GM12864 (cell line): ENCODE measurements at regions not wholly inside any gene's neighbourhood (a gene's known extent, or its start where the extent isn't known, plus 50 kb on each side); places are given as distances from the start of the nearest gene placed in this dataset.

Experiments used
- DNase-seq: peaks from one replicate; pipeline ENCODE4 v3.0.0-alpha.2; 2011; ENCODE audit warnings: low read depth
- H3K4me3 ChIP-seq: 2 replicates; pipeline ENCODE4 v1.5.1; 2011; ENCODE audit warnings: mild to moderate bottlenecking, low read depth, low read length, control low read depth
- TF ChIP-seq, protein P1 (sequence below): IDR thresholded peaks from 2 replicates; pipeline ENCODE4 v1.5.1; 2011; ENCODE audit warnings: low read depth, mild to moderate bottlenecking, moderate library complexity, low read length, control low read depth, inconsistent platforms; ENCODE audit errors: missing control alignments

DNA sequence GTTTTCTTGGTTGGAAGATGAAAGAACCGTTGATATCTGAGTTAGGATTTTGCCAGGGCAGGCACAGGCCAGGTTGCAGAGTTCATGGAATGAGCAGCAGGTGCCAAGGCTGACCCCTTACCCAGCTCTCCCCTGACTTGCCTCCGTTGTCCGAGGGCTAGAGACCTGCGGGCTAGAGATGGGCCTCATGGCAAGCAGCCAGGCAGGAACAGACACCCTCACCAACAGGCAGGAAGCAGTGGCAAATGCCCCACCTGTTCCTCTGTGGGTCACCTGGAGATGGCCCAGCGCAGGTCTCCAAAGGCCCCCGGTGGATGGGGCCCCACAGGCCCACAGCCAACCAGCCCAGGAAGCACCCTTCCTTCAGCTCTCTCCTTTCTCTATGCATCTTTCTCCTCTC, 186.7 kb upstream of the PMEPA1 start:
- TF ChIP-seq, protein P1, sequence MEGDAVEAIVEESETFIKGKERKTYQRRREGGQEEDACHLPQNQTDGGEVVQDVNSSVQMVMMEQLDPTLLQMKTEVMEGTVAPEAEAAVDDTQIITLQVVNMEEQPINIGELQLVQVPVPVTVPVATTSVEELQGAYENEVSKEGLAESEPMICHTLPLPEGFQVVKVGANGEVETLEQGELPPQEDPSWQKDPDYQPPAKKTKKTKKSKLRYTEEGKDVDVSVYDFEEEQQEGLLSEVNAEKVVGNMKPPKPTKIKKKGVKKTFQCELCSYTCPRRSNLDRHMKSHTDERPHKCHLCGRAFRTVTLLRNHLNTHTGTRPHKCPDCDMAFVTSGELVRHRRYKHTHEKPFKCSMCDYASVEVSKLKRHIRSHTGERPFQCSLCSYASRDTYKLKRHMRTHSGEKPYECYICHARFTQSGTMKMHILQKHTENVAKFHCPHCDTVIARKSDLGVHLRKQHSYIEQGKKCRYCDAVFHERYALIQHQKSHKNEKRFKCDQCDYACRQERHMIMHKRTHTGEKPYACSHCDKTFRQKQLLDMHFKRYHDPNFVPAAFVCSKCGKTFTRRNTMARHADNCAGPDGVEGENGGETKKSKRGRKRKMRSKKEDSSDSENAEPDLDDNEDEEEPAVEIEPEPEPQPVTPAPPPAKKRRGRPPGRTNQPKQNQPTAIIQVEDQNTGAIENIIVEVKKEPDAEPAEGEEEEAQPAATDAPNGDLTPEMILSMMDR = no peak
- DNase-seq = no peak
- no peak overlapping the region for H3K4me3 ChIP-seq

DNA sequence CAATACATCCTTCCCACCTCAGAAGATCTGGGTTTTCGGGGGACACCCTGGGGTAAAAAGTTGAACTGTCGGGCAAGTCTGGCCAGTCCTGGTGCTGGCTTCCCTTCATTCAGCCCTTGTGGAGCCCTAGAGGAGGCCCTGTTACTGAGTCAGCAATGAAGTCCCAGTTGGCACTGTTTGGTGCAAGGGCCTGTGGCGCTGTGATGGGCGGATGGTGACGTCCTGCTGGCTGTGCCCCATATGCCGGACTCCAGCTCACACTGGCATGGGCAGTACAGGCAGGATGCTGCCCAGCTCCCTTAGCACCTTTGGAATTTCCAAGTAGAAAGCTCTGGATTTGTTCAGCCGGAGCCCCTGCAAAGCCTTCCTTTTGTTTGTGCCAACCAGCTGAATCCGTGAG, 186.2 kb upstream of the PMEPA1 start:
- H3K4me3 ChIP-seq = no peak overlapping the region
- DNase-seq = no peak
- TF ChIP-seq, protein P1 = no peak

DNA sequence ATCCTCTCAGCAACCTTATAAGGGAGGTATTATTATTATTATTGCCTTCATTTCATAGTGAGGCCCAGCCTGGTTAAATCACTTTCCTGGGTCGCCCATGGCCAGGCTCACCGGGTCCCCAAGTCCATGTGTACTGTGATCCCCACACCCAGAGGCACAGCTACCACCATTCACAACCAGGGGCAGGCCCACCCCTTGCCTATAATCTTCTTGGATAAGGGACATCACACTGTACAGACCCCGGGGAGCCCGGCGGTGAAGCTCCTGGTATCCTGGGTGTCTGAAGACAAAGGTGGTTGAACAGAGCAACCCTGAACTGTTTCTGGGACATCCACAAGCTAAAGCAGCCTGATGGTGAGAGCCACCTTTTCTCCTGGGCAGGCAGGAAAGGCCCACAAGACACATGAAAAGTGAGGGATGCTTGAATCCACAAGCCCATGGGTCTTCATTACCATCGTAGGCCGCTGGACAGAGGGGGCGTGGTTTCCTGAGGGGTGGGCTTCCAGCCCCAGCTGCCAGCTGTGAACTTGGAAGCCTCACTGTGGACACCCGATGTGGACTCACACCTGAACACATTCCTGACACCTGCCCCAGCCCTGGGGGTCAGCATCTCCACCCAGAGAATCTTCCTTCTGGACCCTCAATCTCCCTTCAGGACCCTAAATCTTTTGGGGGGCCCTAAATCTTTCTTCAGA, 185.5 kb upstream of the PMEPA1 start:
- no peak overlapping the region for H3K4me3 ChIP-seq
- TF ChIP-seq, protein P1 = no peak
- no peak for DNase-seq

DNA sequence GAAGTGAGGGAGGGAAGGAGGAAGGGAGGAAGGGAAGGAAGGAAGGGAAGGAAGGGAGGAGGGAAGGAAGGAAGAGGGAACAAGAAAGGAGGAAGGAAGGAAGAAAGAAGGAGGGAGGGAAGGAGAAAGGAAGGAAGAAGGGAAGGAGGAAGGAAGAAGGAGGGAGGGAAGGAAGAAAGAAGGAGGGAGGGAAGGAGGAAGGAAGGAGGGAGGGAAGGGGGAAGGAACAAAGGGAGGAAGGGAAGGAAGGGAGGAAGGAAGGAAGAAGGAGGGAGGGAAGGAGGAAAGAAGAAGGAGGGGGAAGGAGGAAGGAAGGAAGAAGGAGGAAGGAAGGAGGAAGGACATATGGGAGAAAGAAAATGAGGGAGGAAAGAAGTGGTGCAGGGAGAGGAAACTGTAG, 184.7 kb upstream of the PMEPA1 start:
- TF ChIP-seq, protein P1 = no peak
- no peak for DNase-seq
- H3K4me3 ChIP-seq = no peak overlapping the region

DNA sequence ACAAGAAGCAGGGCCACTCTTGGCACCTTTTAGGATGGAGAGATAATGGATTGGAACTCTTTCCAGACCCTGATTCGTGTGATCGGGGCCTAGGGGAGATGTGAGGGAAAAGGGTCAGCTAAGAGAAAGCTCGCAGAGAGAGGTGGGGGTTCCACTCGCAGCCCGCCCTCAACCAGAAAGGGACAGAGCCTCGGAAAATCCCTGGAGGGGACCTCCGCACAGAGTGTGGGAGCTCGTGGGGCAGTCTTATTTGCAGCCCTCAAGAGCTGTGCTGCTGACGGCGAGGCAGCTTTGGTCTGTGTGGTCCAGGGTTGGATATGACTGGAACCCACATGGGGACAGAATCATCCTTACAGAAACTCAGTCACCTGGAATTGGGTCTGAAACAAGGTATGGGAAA, 184.3 kb upstream of the PMEPA1 start:
- TF ChIP-seq, protein P1 = no peak
- H3K4me3 ChIP-seq = no peak overlapping the region
- DNase-seq = no peak

DNA sequence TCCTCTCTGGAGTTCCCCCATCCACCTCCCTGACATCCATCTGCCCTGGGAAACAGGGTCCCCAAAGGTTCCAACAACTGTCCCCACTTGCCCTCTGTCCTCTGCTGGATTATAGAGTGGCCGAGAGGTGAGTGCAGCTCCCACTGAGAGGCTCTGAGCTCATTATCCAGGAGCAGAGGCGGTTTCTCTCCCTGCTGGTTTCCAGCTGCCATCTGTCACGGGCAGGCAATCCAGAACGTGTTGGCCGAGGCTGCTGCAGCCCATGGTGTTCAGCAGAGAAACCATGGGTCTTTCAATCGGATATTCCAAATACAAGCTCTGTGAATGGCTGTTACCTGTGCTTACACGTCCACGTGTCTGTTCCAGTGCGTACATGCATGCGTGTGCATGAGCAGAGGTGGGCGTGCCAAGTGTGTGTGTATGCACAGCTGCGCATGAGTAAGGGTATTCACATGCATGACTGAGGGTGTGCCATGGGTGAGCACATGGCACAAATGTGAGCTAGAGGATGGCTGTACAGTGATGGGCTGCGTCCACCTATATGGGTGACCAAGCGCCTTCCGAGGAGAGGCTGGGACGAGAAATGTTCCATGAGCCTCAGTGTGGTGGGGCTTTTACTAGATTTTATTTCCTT, 183.7 kb upstream of the PMEPA1 start:
- DNase-seq = no peak
- TF ChIP-seq, protein P1 = no peak
- no peak overlapping the region for H3K4me3 ChIP-seq

DNA sequence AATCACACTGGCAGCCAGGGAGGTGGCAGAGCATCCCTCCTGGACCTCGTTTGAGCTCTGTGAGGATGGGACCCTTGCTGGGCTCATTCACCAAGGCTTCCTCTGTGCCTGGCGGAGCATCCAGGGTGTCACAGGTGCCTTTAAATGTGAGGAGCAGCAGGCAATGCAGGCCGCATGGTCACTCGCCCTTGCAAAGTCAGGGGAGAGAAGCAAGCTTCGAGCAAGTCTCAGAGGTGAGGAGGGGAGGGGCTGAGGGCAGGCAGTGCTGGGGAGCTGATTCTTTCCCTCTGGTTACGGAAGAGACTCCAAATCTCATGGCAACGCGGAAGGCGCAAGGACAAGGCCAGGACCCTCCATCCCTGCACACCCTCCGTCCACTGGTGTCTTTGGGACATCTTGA, 182.7 kb upstream of the PMEPA1 start:
- no peak for DNase-seq
- H3K4me3 ChIP-seq = no peak overlapping the region
- TF ChIP-seq, protein P1 = no peak
